Body of pancreas (tissue), 4 donors: ENCODE measurements at regions not wholly inside any gene's neighbourhood (a gene's known extent, or its start where the extent isn't known, plus 50 kb on each side); places are given as distances from the start of the nearest gene placed in this dataset.

Source experiments
- ATAC-seq: fragments of 150-250 bp; one replicate; pipeline ENCODE4 v1.9.1; 2016
- DNase-seq, 4 donors: peaks; one replicate each; pipeline ENCODE4 v3.0.0-alpha.2; 2019
- H3K27ac ChIP-seq, 4 donors: fragments of 200-600 bp; sonication (generic); 1 replicate in 3 of 4; 2 replicates in 1 of 4; pipeline versions ENCODE4 v1.5.1 to v1.6.1; 2016 to 2019; ENCODE audit warnings: mild to moderate bottlenecking in 1 of 4, mixed read lengths in 1 of 4, moderate library complexity in 1 of 4
- H3K27me3 ChIP-seq, 2 donors: fragments of 200-600 bp; sonication (generic); one replicate each; pipeline ENCODE4 v1.6.0; 2016; ENCODE audit warnings: mild to moderate bottlenecking in 1 of 2
- H3K36me3 ChIP-seq, 2 donors: fragments of 200-600 bp; sonication (generic); replicated peaks in 1 of 2; 2 replicates each; pipeline ENCODE4 v1.5.1; 2016; ENCODE audit warnings: low read depth in 2 of 2; ENCODE audit not compliant: insufficient read depth in 1 of 2
- H3K4me1 ChIP-seq: fragments of 200-600 bp; sonication (generic); one replicate; pipeline ENCODE4 v1.6.0; 2016
- H3K4me3 ChIP-seq, 2 donors: fragments of 200-600 bp; sonication (generic); 1 replicate in 1 of 2; 2 replicates in 1 of 2; pipeline ENCODE4 v1.5.1; 2016 to 2019
- H3K9me3 ChIP-seq, 3 donors: fragments of 200-600 bp; sonication (generic); 1 replicate in 2 of 3; 2 replicates in 1 of 3; pipeline ENCODE4 v1.5.1; 2016
- CTCF ChIP-seq, 7 experiments: fragments of 450-650 bp in 4 of 7; fragments of 200-600 bp in 3 of 7; sonication (generic) in 3 of 7; IDR thresholded peaks; one replicate each; pipeline ENCODE4 v1.5.1; 2016 to 2019; ENCODE audit warnings: antibody characterized with exemption in 7 of 7
- POLR2A ChIP-seq, 3 donors: fragments of 450-650 bp; IDR thresholded peaks; one replicate each; pipeline ENCODE4 v1.6.1; 2016; ENCODE audit warnings: antibody characterized with exemption in 3 of 3, mild to moderate bottlenecking in 2 of 3
- WGBS, 2 donors: methylation state at CpG; one replicate each; pipeline ENCODE4 v1.1.5; 2017; 5-methylcytosine and 5-hydroxymethylcytosine counted together
- intact Hi-C: fragments of 100-400 bp; cut with DNase I; formaldehyde crosslinking; loops from one replicate; pipeline ENCODE4 v1.15.1; 2023

- no peak overlapping the region for H3K4me3 ChIP-seq
Measured at GRCh38 chr12:92459850-92460249, 242.9 kb upstream of the PLEKHG7 start.

GRCh38 chr12:92458996-92459395 is 243.8 kb upstream of the PLEKHG7 start:
- H3K27me3 ChIP-seq = no peaks in the 10 kb centered on the region
- intact Hi-C loops = no loop called here
- no peak overlapping the region for H3K27ac ChIP-seq
- ATAC-seq (no peak), DNase-seq (no peak)
- no peak overlapping the region for H3K4me3 ChIP-seq
- no peaks in the 10 kb centered on the region for H3K36me3 ChIP-seq
- TF ChIP-seq POLR2A (IDR thresholded peaks at IDR 0.05) (no peak), CTCF (IDR thresholded peaks at IDR 0.05) (no peak)
- 88 to 97% methylated on average over 4 of the region's 4 CpGs for WGBS, 2 donors
- no peaks in the 10 kb centered on the region for H3K4me1 ChIP-seq
- no peaks in the 10 kb centered on the region for H3K9me3 ChIP-seq

More at GRCh38 chr12:92459850-92460249, 242.9 kb upstream of the PLEKHG7 start:
- no peak for TF ChIP-seq CTCF (IDR thresholded peaks at IDR 0.05)
- no peak for TF ChIP-seq POLR2A (IDR thresholded peaks at IDR 0.05)
- Histone ChIP-seq H3K9me3 (no peaks in the 10 kb centered on the region), H3K27ac (no peak overlapping the region), H3K4me1 (peaks cover 5% of the 10 kb centered on the region), H3K27me3 (no peaks in the 10 kb centered on the region), H3K36me3 (no peaks in the 10 kb centered on the region)
- intact Hi-C loops = no loop called here
- no peak for DNase-seq
- ATAC-seq = no peak

GRCh38 chr12:92457458-92458180 is 245.2 kb upstream of the PLEKHG7 start:
- 51 to 65% methylated on average over 4 of the region's 4 CpGs for WGBS, 2 donors
- TF ChIP-seq CTCF (IDR thresholded peaks at IDR 0.05) (no peak), POLR2A (IDR thresholded peaks at IDR 0.05) (no peak)
- Histone ChIP-seq H3K27me3 (no peaks in the 10 kb centered on the region), H3K4me3 (no peak overlapping the region), H3K36me3 (no peaks in the 10 kb centered on the region), H3K9me3 (no peaks in the 10 kb centered on the region), H3K4me1 (no peaks in the 10 kb centered on the region), H3K27ac (peak overlapping the region in 1 of 4 donors; percentile 23)
- ATAC-seq (no peak), DNase-seq (no peak)
- intact Hi-C loops = no loop called here

- TF ChIP-seq CTCF (IDR thresholded peaks at IDR 0.05) (no peak), POLR2A (IDR thresholded peaks at IDR 0.05) (no peak)
- no peak for ATAC-seq
- no peak for DNase-seq
Measured at GRCh38 chr12:92452763-92453162, 250.0 kb upstream of the PLEKHG7 start.

GRCh38 chr12:92446083-92446460 is 256.7 kb upstream of the PLEKHG7 start:
- no peak overlapping the region for H3K4me3 ChIP-seq
- intact Hi-C loops = no loop called here
- TF ChIP-seq CTCF (IDR thresholded peaks at IDR 0.05) (no peak), POLR2A (IDR thresholded peaks at IDR 0.05) (no peak)
- H3K27me3 ChIP-seq = no peaks in the 10 kb centered on the region
- no peaks in the 10 kb centered on the region for H3K9me3 ChIP-seq
- WGBS, 2 donors = 80 to 87% methylated on average over 1 of the region's 1 CpG
- no peaks in the 10 kb centered on the region for H3K4me1 ChIP-seq
- no peak for DNase-seq
- no peak for ATAC-seq
- H3K27ac ChIP-seq = no peak overlapping the region
- no peaks in the 10 kb centered on the region for H3K36me3 ChIP-seq

More at GRCh38 chr12:92452763-92453162, 250.0 kb upstream of the PLEKHG7 start:
- no peaks in the 10 kb centered on the region for H3K36me3 ChIP-seq
- no peaks in the 10 kb centered on the region for H3K4me1 ChIP-seq
- H3K9me3 ChIP-seq = no peaks in the 10 kb centered on the region
- H3K27ac ChIP-seq = no peak overlapping the region
- no peaks in the 10 kb centered on the region for H3K27me3 ChIP-seq
- no peak overlapping the region for H3K4me3 ChIP-seq
- intact Hi-C loops = no loop called here
